Transverse colon (tissue), 4 donors: ENCODE measurements at regions not wholly inside any gene's neighbourhood (a gene's known extent, or its start where the extent isn't known, plus 50 kb on each side); places are given as distances from the start of the nearest gene placed in this dataset.

Experiments
- POLR2A ChIP-seq: fragments of 450-650 bp; IDR thresholded peaks from one replicate; pipeline ENCODE4 v1.6.1; 2016; ENCODE audit warnings: antibody characterized with exemption, mild to moderate bottlenecking, moderate library complexity
- POLR2AphosphoS5 ChIP-seq, 3 donors: sonication (generic); formaldehyde crosslinking; IDR thresholded peaks; one replicate each; pipeline ENCODE4 v1.6.1; 2016; ENCODE audit warnings: antibody characterized with exemption in 3 of 3
- TF ChIP-seq, protein P1 (sequence below), 5 experiments: fragments of 200-600 bp in 3 of 5; fragments of 450-650 bp in 2 of 5; sonication (generic) in 3 of 5; IDR thresholded peaks; 1 replicate in 2 of 5; 2 replicates in 3 of 5; pipeline ENCODE4 v1.5.1; 2016 to 2017; ENCODE audit warnings: antibody characterized with exemption in 5 of 5, inconsistent platforms in 3 of 5, mild to moderate bottlenecking in 2 of 5, moderate library complexity in 1 of 5

DNA sequence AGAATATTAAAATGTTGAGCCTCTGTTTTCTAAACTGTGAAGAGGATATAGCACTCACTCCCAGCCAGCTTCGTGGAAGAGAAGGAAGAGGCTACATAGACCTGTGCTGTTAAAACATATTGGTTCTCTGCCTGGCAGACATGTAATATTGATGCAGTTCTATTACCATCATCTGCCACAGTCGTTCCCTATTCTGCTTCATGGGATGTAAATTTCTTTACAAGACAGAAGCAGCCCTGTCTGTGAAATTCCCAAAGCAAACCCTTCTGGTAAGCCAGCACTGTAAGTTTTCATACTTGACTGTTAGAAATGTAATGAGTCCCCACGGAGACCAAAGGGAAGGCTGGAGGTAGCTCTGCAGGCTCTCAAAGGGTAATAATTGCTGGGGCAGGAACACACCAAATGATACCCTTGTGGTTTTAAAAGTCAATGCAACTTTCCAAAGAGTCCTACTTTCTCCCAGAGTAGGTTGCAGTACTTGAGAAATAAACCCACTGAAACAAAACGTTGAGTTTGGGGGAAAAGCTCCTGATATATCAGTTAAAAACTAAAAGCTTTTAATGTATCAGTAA lies 129.9 kb upstream of the HES1 start:
- TF ChIP-seq, protein P1, sequence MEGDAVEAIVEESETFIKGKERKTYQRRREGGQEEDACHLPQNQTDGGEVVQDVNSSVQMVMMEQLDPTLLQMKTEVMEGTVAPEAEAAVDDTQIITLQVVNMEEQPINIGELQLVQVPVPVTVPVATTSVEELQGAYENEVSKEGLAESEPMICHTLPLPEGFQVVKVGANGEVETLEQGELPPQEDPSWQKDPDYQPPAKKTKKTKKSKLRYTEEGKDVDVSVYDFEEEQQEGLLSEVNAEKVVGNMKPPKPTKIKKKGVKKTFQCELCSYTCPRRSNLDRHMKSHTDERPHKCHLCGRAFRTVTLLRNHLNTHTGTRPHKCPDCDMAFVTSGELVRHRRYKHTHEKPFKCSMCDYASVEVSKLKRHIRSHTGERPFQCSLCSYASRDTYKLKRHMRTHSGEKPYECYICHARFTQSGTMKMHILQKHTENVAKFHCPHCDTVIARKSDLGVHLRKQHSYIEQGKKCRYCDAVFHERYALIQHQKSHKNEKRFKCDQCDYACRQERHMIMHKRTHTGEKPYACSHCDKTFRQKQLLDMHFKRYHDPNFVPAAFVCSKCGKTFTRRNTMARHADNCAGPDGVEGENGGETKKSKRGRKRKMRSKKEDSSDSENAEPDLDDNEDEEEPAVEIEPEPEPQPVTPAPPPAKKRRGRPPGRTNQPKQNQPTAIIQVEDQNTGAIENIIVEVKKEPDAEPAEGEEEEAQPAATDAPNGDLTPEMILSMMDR (IDR thresholded peaks at IDR 0.05) = no peak
- TF ChIP-seq POLR2A (no peak), POLR2AphosphoS5 (IDR thresholded peaks at IDR 0.05) (no peak)
